IMR-90 (cell line): ENCODE measurements at regions not wholly inside any gene's neighbourhood (a gene's known extent, or its start where the extent isn't known, plus 50 kb on each side); places are given as distances from the start of the nearest gene placed in this dataset.

Experiments used
- BHLHE40 ChIP-seq: fragments of 150-350 bp; IDR thresholded peaks from 2 replicates; pipeline ENCODE4 v1.6.1; 2016; ENCODE audit warnings: mild to moderate bottlenecking, low read depth, low read length
- CHD1 ChIP-seq: IDR thresholded peaks from 2 replicates; pipeline ENCODE4 v1.6.1; 2012; ENCODE audit warnings: low read depth, low read length, improper control_type of control experiment
- ELK1 ChIP-seq: fragments of 150-350 bp; IDR thresholded peaks from 2 replicates; pipeline ENCODE4 v1.6.1; 2016; ENCODE audit warnings: low read depth, mild to moderate bottlenecking, low read length, moderate library complexity, borderline replicate concordance
- FOS ChIP-seq: fragments of 150-350 bp; IDR thresholded peaks from 2 replicates; pipeline ENCODE4 v1.6.1; 2016; ENCODE audit warnings: low read depth, low read length
- MAFK ChIP-seq: IDR thresholded peaks from 2 replicates; pipeline ENCODE4 v1.6.1; 2012; ENCODE audit warnings: low read depth, low read length, improper control_type of control experiment
- MAZ ChIP-seq: IDR thresholded peaks from 2 replicates; pipeline ENCODE4 v1.6.1; 2012; ENCODE audit warnings: low read depth, mild to moderate bottlenecking, low read length, improper control_type of control experiment, moderate library complexity, borderline replicate concordance
- MXI1 ChIP-seq: IDR thresholded peaks from 2 replicates; pipeline ENCODE4 v1.6.1; 2012; ENCODE audit warnings: low read depth, mild to moderate bottlenecking, low read length, moderate library complexity, borderline replicate concordance
- POLR2A ChIP-seq: IDR thresholded peaks from 2 replicates; pipeline ENCODE4 v1.6.1; 2012; ENCODE audit warnings: mild to moderate bottlenecking, low read depth, low read length
- RAD21 ChIP-seq: IDR thresholded peaks from 2 replicates; pipeline ENCODE4 v1.6.1; 2012; ENCODE audit warnings: low read length, improper control_type of control experiment
- RCOR1 ChIP-seq: IDR thresholded peaks from 2 replicates; pipeline ENCODE4 v1.6.1; 2012; ENCODE audit warnings: mild to moderate bottlenecking, low read length, improper control_type of control experiment; ENCODE audit not compliant: insufficient replicate concordance
- RFX5 ChIP-seq: IDR thresholded peaks from 2 replicates; pipeline ENCODE4 v1.8.0; 2012; ENCODE audit warnings: low read depth, mild to moderate bottlenecking, low read length, moderate library complexity
- SMC3 ChIP-seq: fragments of 150-350 bp; IDR thresholded peaks from 2 replicates; pipeline ENCODE4 v1.6.1; 2016; ENCODE audit warnings: low read depth, mild to moderate bottlenecking, antibody characterized with exemption, low read length, moderate library complexity
- USF2 ChIP-seq: fragments of 150-350 bp; IDR thresholded peaks from 2 replicates; pipeline ENCODE4 v1.6.1; 2017; ENCODE audit warnings: mild to moderate bottlenecking, antibody characterized with exemption, low read length, low read depth
- TF ChIP-seq, protein P1 (sequence below): conservative IDR thresholded peaks from 2 replicates; pipeline ENCODE4 v1.5.1; 2012; ENCODE audit warnings: mild to moderate bottlenecking, low read depth, low read length, improper control_type of control experiment

DNA sequence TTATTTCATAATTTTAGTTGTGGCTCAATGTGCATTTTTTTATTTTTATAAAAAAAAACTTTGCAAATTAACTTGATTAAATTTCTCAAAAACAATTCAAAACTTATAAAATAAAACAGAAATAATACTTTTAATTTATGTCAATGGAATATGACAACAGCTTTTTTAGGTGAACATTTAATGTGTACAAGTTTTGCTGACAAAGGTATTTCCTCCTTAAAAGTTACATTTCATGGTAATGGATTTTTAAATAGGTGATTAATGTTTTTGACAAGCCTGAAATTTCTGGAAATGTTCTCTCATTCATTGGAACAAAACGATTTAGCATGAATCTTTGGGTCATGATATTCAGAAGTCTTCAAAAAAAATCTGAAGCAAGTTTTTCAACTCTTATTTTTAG lies 1160.0 kb downstream of the HACE1 start:
- TF ChIP-seq, protein P1, sequence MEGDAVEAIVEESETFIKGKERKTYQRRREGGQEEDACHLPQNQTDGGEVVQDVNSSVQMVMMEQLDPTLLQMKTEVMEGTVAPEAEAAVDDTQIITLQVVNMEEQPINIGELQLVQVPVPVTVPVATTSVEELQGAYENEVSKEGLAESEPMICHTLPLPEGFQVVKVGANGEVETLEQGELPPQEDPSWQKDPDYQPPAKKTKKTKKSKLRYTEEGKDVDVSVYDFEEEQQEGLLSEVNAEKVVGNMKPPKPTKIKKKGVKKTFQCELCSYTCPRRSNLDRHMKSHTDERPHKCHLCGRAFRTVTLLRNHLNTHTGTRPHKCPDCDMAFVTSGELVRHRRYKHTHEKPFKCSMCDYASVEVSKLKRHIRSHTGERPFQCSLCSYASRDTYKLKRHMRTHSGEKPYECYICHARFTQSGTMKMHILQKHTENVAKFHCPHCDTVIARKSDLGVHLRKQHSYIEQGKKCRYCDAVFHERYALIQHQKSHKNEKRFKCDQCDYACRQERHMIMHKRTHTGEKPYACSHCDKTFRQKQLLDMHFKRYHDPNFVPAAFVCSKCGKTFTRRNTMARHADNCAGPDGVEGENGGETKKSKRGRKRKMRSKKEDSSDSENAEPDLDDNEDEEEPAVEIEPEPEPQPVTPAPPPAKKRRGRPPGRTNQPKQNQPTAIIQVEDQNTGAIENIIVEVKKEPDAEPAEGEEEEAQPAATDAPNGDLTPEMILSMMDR = no peak
- TF ChIP-seq ELK1 (no peak), CHD1 (no peak), RCOR1 (no peak), POLR2A (no peak), MAZ (no peak), SMC3 (no peak), RFX5 (no peak), RAD21 (no peak), USF2 (no peak), MXI1 (no peak), BHLHE40 (no peak), FOS (no peak), MAFK (peak; percentile 58)
